ENCODE measurements at regions not wholly inside any gene's neighbourhood (a gene's known extent, or its start where the extent isn't known, plus 50 kb on each side); places are given as distances from the start of the nearest gene placed in this dataset.
"Not testable (repeated sequence)": the region's sequence is repeated elsewhere in the genome, so short reads cannot be mapped to it uniquely, and the experiment has no call there.

GRCh38 chr14:89669193-89669592 lies 252.2 kb upstream of the FOXN3 start:
- TF ChIP-seq CTCF (conservative IDR thresholded peaks at IDR 0.05) (no peak), ZFX (IDR thresholded peaks at IDR 0.05) (no peak)

GRCh38 chr14:89667983-89668382 lies 250.9 kb upstream of the FOXN3 start:
- H3K27ac ChIP-seq, result no peak overlapping the region
- TF ChIP-seq CTCF (conservative IDR thresholded peaks at IDR 0.05) (no peak), ZFX (IDR thresholded peaks at IDR 0.05) (no peak)

More at GRCh38 chr14:89669193-89669592, 252.2 kb upstream of the FOXN3 start:
- H3K27ac ChIP-seq, result no peak overlapping the region

- H3K27ac ChIP-seq, result not testable (repeated sequence)
These were observed 248.5 kb upstream of the FOXN3 start for GRCh38 chr14:89665300-89666081.

- no peak overlapping the region for H3K27ac ChIP-seq
- TF ChIP-seq CTCF (conservative IDR thresholded peaks at IDR 0.05) (no peak), ZFX (IDR thresholded peaks at IDR 0.05) (no peak)
These were observed 244.4 kb upstream of the FOXN3 start for GRCh38 chr14:89661392-89661791.

- not testable (repeated sequence) for H3K27ac ChIP-seq
These were observed 243.7 kb upstream of the FOXN3 start for GRCh38 chr14:89660625-89661233.

GRCh38 chr14:89660166-89660565 lies 243.1 kb upstream of the FOXN3 start:
- TF ChIP-seq CTCF (conservative IDR thresholded peaks at IDR 0.05) (no peak), ZFX (IDR thresholded peaks at IDR 0.05) (no peak)
- no peak overlapping the region for H3K27ac ChIP-seq

- H3K27ac ChIP-seq, result no peak overlapping the region
- TF ChIP-seq CTCF (conservative IDR thresholded peaks at IDR 0.05), result no peak
These were observed 242.1 kb upstream of the FOXN3 start for GRCh38 chr14:89658977-89659670.

- TF ChIP-seq CTCF (conservative IDR thresholded peaks at IDR 0.05) (no peak), ZFX (IDR thresholded peaks at IDR 0.05) (no peak)
- H3K27ac ChIP-seq, result no peak overlapping the region
These were observed 240.0 kb upstream of the FOXN3 start for GRCh38 chr14:89657014-89657413.
